Gastroesophageal sphincter (tissue), 4 donors: ENCODE measurements at regions not wholly inside any gene's neighbourhood (a gene's known extent, or its start where the extent isn't known, plus 50 kb on each side); places are given as distances from the start of the nearest gene placed in this dataset.

Source experiments
- ATAC-seq: fragments of 150-250 bp; one replicate; pipeline ENCODE4 v1.9.1; 2016; ENCODE audit warnings: mild to moderate bottlenecking, moderate library complexity
- H3K27ac ChIP-seq, 4 donors: fragments of 200-600 bp; sonication (generic) in 3 of 4; 1 replicate in 3 of 4; 2 replicates in 1 of 4; pipeline ENCODE4 v1.5.1; 2016 to 2019
- H3K27me3 ChIP-seq: fragments of 200-600 bp; sonication (generic); one replicate; pipeline ENCODE4 v1.5.1; 2019
- H3K36me3 ChIP-seq, 2 donors: fragments of 200-600 bp; sonication (generic); one replicate each; pipeline ENCODE4 v1.5.1; 2019; ENCODE audit warnings: control low read depth in 1 of 2
- H3K4me1 ChIP-seq, 3 donors: fragments of 200-600 bp; sonication (generic); 1 replicate in 2 of 3; 2 replicates in 1 of 3; pipeline ENCODE4 v1.5.1; 2016 to 2019; ENCODE audit warnings: control low read depth in 2 of 3
- H3K4me3 ChIP-seq, 2 donors: fragments of 200-600 bp; sonication (generic); one replicate each; pipeline ENCODE4 v1.5.1; 2019; ENCODE audit warnings: mild to moderate bottlenecking in 1 of 2, moderate library complexity in 1 of 2
- H3K9me3 ChIP-seq, 3 donors: fragments of 200-600 bp; sonication (generic); one replicate each; pipeline ENCODE4 v1.5.1; 2017 to 2019; ENCODE audit warnings: control low read depth in 2 of 3
- EP300 ChIP-seq: sonication (generic); formaldehyde crosslinking; IDR thresholded peaks from one replicate; pipeline ENCODE4 v1.6.1; 2017; ENCODE audit warnings: antibody characterized with exemption, mild to moderate bottlenecking
- POLR2A ChIP-seq, 2 donors: fragments of 450-650 bp; IDR thresholded peaks; one replicate each; pipeline ENCODE4 v1.6.1; 2017; ENCODE audit warnings: antibody characterized with exemption in 2 of 2, mild to moderate bottlenecking in 2 of 2, moderate library complexity in 1 of 2
- POLR2AphosphoS5 ChIP-seq: sonication (generic); formaldehyde crosslinking; IDR thresholded peaks from one replicate; pipeline ENCODE4 v1.6.1; 2017; ENCODE audit warnings: antibody characterized with exemption
- WGBS, 2 donors: methylation state at CpG; one replicate each; pipeline ENCODE4 v1.1.5; 2018; ENCODE audit warnings: low coverage in 1 of 2; 5-methylcytosine and 5-hydroxymethylcytosine counted together
- TF ChIP-seq, protein P1 (sequence below), 4 experiments: fragments of 200-600 bp in 2 of 4; fragments of 450-650 bp in 2 of 4; sonication (generic) in 1 of 4; IDR thresholded peaks; one replicate each; pipeline ENCODE4 v1.5.1; 2017 to 2019; ENCODE audit warnings: antibody characterized with exemption in 4 of 4, mild to moderate bottlenecking in 2 of 4, moderate library complexity in 2 of 4

DNA sequence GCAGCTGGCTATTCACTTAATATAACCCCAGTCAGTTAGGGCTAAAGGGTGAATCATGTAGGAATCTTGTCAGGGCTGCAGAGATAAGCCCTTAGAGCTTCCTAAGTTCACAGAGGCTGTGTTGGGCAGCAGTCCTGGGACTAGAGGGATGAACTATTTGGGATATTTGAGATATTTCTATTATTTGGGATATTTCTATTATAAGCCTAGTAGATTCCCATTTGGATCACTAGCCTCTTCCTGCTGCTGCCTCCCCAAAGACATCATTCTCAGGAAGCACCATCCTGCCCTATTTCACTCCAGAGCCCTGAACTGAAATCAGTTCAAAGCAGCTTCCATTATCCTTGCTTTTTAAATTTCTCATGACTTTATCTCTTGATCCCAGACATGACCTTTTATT is 501.3 kb downstream of the NUF2 start:
- ATAC-seq: no peak
- H3K9me3 ChIP-seq: no peaks in the 10 kb centered on the region
- H3K36me3 ChIP-seq: no peaks in the 10 kb centered on the region
- no peak for TF ChIP-seq POLR2AphosphoS5
- TF ChIP-seq, protein P1, sequence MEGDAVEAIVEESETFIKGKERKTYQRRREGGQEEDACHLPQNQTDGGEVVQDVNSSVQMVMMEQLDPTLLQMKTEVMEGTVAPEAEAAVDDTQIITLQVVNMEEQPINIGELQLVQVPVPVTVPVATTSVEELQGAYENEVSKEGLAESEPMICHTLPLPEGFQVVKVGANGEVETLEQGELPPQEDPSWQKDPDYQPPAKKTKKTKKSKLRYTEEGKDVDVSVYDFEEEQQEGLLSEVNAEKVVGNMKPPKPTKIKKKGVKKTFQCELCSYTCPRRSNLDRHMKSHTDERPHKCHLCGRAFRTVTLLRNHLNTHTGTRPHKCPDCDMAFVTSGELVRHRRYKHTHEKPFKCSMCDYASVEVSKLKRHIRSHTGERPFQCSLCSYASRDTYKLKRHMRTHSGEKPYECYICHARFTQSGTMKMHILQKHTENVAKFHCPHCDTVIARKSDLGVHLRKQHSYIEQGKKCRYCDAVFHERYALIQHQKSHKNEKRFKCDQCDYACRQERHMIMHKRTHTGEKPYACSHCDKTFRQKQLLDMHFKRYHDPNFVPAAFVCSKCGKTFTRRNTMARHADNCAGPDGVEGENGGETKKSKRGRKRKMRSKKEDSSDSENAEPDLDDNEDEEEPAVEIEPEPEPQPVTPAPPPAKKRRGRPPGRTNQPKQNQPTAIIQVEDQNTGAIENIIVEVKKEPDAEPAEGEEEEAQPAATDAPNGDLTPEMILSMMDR (IDR thresholded peaks at IDR 0.05): no peak
- no peak for TF ChIP-seq EP300
- TF ChIP-seq POLR2A (IDR thresholded peaks at IDR 0.05): no peak
- no peaks in the 10 kb centered on the region for H3K27me3 ChIP-seq
- H3K27ac ChIP-seq: no peak overlapping the region
- H3K4me3 ChIP-seq: no peak overlapping the region
- no peaks in the 10 kb centered on the region for H3K4me1 ChIP-seq

DNA sequence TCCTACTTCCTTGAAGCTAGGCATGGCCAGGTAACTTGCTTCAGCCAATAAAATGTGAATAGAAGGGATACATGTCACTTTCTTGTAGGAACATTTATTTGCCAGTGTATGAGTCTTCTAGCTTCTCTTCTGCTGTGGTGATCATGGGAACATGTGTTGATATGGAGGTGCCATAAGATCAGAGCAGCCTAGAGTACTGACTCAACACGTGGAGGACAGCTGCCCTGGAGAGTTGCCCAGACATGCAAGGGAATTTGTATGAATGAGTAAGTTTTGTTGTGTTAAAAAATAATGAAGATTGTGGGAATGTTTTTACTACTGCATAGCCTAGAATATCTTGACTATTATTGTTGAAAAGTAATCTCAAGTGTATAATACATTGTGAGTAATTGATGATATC is 502.3 kb downstream of the NUF2 start:
- H3K27ac ChIP-seq: no peak overlapping the region
- H3K27me3 ChIP-seq: no peaks in the 10 kb centered on the region
- no peaks in the 10 kb centered on the region for H3K4me1 ChIP-seq
- TF ChIP-seq POLR2A (IDR thresholded peaks at IDR 0.05) (no peak), EP300 (no peak)
- TF ChIP-seq, protein P1 (IDR thresholded peaks at IDR 0.05): no peak
- ATAC-seq: no peak
- no peaks in the 10 kb centered on the region for H3K9me3 ChIP-seq
- H3K36me3 ChIP-seq: no peaks in the 10 kb centered on the region
- H3K4me3 ChIP-seq: no peak overlapping the region
- WGBS, 2 donors: 21 to 57% methylated on average over 1 of the region's 1 CpG

DNA sequence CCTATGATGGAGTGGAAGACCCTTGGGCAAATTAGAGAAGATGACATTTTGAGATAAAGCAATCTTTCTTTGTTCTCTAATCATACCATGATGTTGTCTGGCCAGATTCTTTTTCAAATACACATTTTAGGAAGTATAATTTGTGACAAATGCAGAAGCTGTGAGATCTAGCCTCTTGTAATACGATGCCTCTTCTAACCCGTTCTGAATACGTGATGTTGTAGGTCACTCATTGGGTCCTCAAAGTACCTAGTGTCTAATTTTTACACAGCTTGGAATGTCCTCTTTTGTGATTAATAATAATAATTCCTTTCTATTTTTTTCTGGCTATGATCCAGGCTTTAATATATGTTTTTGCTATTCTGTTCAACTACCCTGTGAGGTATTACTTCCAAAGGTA is 502.7 kb downstream of the NUF2 start:
- ATAC-seq: no peak
- Histone ChIP-seq H3K36me3 (no peaks in the 10 kb centered on the region), H3K4me3 (no peak overlapping the region), H3K27me3 (no peaks in the 10 kb centered on the region), H3K27ac (no peak overlapping the region), H3K9me3 (no peaks in the 10 kb centered on the region), H3K4me1 (no peaks in the 10 kb centered on the region)
- WGBS, 2 donors: 91 to 98% methylated on average over 3 of the region's 3 CpGs
- TF ChIP-seq POLR2AphosphoS5: no peak
- no peak for TF ChIP-seq POLR2A (IDR thresholded peaks at IDR 0.05)
- TF ChIP-seq, protein P1 (IDR thresholded peaks at IDR 0.05): no peak
- no peak for TF ChIP-seq EP300

DNA sequence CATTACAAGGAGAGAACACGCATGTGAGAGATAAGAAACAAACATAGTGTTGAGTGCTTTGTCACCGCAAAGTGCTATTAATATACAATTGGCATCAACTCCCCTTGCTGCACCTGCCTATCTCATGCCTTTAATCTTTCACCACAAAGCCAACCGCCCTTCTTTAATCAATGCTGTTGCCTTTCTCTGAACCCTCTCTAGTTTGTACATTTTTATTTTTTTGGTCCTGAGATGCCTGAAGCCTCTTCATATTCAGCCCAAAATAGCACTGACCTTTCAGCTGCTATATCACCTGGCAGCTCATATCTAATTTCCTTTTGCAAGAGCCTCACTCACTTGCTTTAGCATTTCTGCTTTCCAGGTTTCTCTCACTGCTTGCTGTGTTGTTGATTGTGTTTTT is 504.7 kb downstream of the NUF2 start:
- H3K9me3 ChIP-seq: no peaks in the 10 kb centered on the region
- no peaks in the 10 kb centered on the region for H3K4me1 ChIP-seq
- no peaks in the 10 kb centered on the region for H3K27me3 ChIP-seq
- H3K27ac ChIP-seq: no peak overlapping the region
- H3K4me3 ChIP-seq: no peak overlapping the region
- H3K36me3 ChIP-seq: no peaks in the 10 kb centered on the region
- TF ChIP-seq EP300 (no peak), POLR2A (IDR thresholded peaks at IDR 0.05) (no peak), POLR2AphosphoS5 (no peak)
- TF ChIP-seq, protein P1 (IDR thresholded peaks at IDR 0.05): no peak
- ATAC-seq: no peak
- WGBS, 2 donors: 88 to 94% methylated on average over 3 of the region's 3 CpGs

DNA sequence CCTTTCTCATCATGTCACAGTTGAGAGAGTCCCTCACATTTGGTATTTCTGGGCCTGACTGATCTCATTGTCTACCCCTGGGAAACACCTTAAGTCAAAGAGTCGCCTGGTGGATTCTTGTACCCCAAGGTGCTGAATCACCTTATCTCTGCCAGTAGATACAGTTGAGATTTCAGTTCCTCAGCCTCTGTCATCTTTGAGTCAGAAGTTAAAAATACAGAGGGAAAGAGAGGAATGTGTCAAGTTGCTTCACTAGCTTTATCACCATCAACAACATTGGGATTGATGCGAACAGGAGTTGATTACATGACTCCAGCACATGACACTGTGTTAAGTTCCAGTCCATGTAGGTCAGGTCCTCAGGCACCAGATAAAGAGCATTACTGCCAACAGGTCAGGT is 513.0 kb downstream of the NUF2 start:
- TF ChIP-seq POLR2AphosphoS5: no peak
- TF ChIP-seq, protein P1 (IDR thresholded peaks at IDR 0.05): no peak
- no peak for TF ChIP-seq POLR2A (IDR thresholded peaks at IDR 0.05)
- no peak for TF ChIP-seq EP300
- H3K36me3 ChIP-seq: no peaks in the 10 kb centered on the region
- H3K4me3 ChIP-seq: no peak overlapping the region
- ATAC-seq: no peak
- H3K4me1 ChIP-seq: peaks cover 0 to 11% (median 0%) of the 10 kb centered on the region in 3 donors
- H3K27me3 ChIP-seq: no peaks in the 10 kb centered on the region
- H3K9me3 ChIP-seq: no peaks in the 10 kb centered on the region
- H3K27ac ChIP-seq: no peak overlapping the region
- WGBS, 2 donors: 85 to 88% methylated on average over 1 to 2 of the region's 2 CpGs
